Liver (tissue), 8 donors: ENCODE measurements at regions not wholly inside any gene's neighbourhood (a gene's known extent, or its start where the extent isn't known, plus 50 kb on each side); places are given as distances from the start of the nearest gene placed in this dataset.

Source experiments
- DNase-seq: peaks from one replicate; pipeline ENCODE4 v3.0.0-alpha.2; 2017; ENCODE audit warnings: low spot score
- H3K27ac ChIP-seq, 2 donors: one replicate each; pipeline ENCODE4 v1.7.0; 2013; ENCODE audit warnings: inconsistent platforms in 2 of 2, low read length in 2 of 2, control low read depth in 1 of 2, low read depth in 1 of 2, mild to moderate bottlenecking in 1 of 2
- H3K27me3 ChIP-seq, 4 donors: one replicate each; pipeline versions ENCODE4 v1.6.1 to v1.7.0; 2013; ENCODE audit warnings: low read length in 3 of 4, inconsistent platforms in 1 of 4, mild to moderate bottlenecking in 1 of 4, moderate library complexity in 1 of 4; ENCODE audit not compliant: control insufficient read depth in 4 of 4, insufficient read depth in 4 of 4
- H3K36me3 ChIP-seq, 4 donors: one replicate each; pipeline versions ENCODE4 v1.6.1 to v1.7.0; 2013; ENCODE audit warnings: low read length in 3 of 4, mild to moderate bottlenecking in 3 of 4, low read depth in 1 of 4, moderate library complexity in 1 of 4; ENCODE audit not compliant: control insufficient read depth in 4 of 4, insufficient read depth in 3 of 4
- H3K4me1 ChIP-seq, 4 donors: one replicate each; pipeline versions ENCODE4 v1.6.1 to v1.7.0; 2013; ENCODE audit warnings: low read length in 3 of 4, mild to moderate bottlenecking in 3 of 4, moderate library complexity in 1 of 4; ENCODE audit not compliant: control insufficient read depth in 4 of 4, insufficient read depth in 4 of 4
- H3K4me3 ChIP-seq, 3 donors: one replicate each; pipeline versions ENCODE4 v1.6.1 to v1.7.0; 2013; ENCODE audit warnings: low read length in 3 of 3, control low read depth in 1 of 3, low read depth in 1 of 3, mild to moderate bottlenecking in 1 of 3
- H3K9ac ChIP-seq, 2 donors: one replicate each; pipeline ENCODE4 v1.7.0; 2013; ENCODE audit warnings: low read length in 2 of 2, mild to moderate bottlenecking in 2 of 2, moderate library complexity in 2 of 2, control low read depth in 1 of 2, low read depth in 1 of 2
- H3K9me3 ChIP-seq, 4 donors: one replicate each; pipeline versions ENCODE4 v1.6.1 to v1.7.0; 2013; ENCODE audit warnings: low read length in 3 of 4; ENCODE audit not compliant: control insufficient read depth in 4 of 4
- ATF3 ChIP-seq: IDR thresholded peaks from 2 replicates; pipeline ENCODE4 v1.6.1; 2016; ENCODE audit warnings: antibody characterized with exemption
- CTCF ChIP-seq: fragments of 150-350 bp; IDR thresholded peaks from 2 replicates; pipeline ENCODE4 v1.5.1; 2017; ENCODE audit warnings: improper control_type of control experiment, low read depth, low read length; ENCODE audit not compliant: missing input control
- EGR1 ChIP-seq, 2 donors: IDR thresholded peaks; 2 replicates each; pipeline ENCODE4 v1.6.1; 2016 to 2018; ENCODE audit warnings: antibody characterized with exemption in 2 of 2, low read depth in 2 of 2
- FOXA2 ChIP-seq: IDR thresholded peaks from 2 replicates; pipeline ENCODE4 v1.6.1; 2016; ENCODE audit warnings: antibody characterized with exemption
- GABPA ChIP-seq, 2 donors: IDR thresholded peaks in 1 of 2; conservative IDR thresholded peaks in 1 of 2; 2 replicates each; pipeline ENCODE4 v1.6.1; 2016; ENCODE audit warnings: antibody characterized with exemption in 2 of 2, mild to moderate bottlenecking in 1 of 2, moderate library complexity in 1 of 2
- HNF4A ChIP-seq, 2 donors: conservative IDR thresholded peaks; 2 replicates each; pipeline ENCODE4 v1.6.1; 2016; ENCODE audit warnings: antibody characterized with exemption in 2 of 2, mild to moderate bottlenecking in 2 of 2
- HNF4G ChIP-seq: IDR thresholded peaks from 2 replicates; pipeline ENCODE4 v1.6.1; 2016; ENCODE audit warnings: antibody characterized with exemption
- JUND ChIP-seq, 2 donors: IDR thresholded peaks; 2 replicates each; pipeline ENCODE4 v1.6.1; 2016; ENCODE audit warnings: antibody characterized with exemption in 2 of 2
- MAX ChIP-seq: IDR thresholded peaks from 2 replicates; pipeline ENCODE4 v1.6.1; 2016; ENCODE audit warnings: antibody characterized with exemption
- NR2F2 ChIP-seq: IDR thresholded peaks from 2 replicates; pipeline ENCODE4 v1.6.1; 2016; ENCODE audit warnings: antibody characterized with exemption
- RAD21 ChIP-seq, 2 donors: IDR thresholded peaks; 2 replicates each; pipeline ENCODE4 v1.6.1; 2016; ENCODE audit warnings: antibody characterized with exemption in 2 of 2, mild to moderate bottlenecking in 2 of 2
- REST ChIP-seq: IDR thresholded peaks from 2 replicates; pipeline ENCODE4 v1.6.1; 2016; ENCODE audit warnings: antibody characterized with exemption, mild to moderate bottlenecking
- RXRA ChIP-seq, 2 donors: IDR thresholded peaks; 2 replicates each; pipeline ENCODE4 v1.6.1; 2017 to 2018; ENCODE audit warnings: antibody characterized with exemption in 2 of 2, mild to moderate bottlenecking in 1 of 2
- SP1 ChIP-seq: IDR thresholded peaks from 2 replicates; pipeline ENCODE4 v1.6.1; 2018; ENCODE audit warnings: antibody characterized with exemption, mild to moderate bottlenecking
- TAF1 ChIP-seq: conservative IDR thresholded peaks from 2 replicates; pipeline ENCODE4 v1.6.1; 2016; ENCODE audit warnings: antibody characterized with exemption, mild to moderate bottlenecking
- YY1 ChIP-seq: IDR thresholded peaks from 2 replicates; pipeline ENCODE4 v1.6.1; 2016; ENCODE audit warnings: antibody characterized with exemption, mild to moderate bottlenecking
- WGBS: extraction: QIAGEN DNeasy Blood & Tissue Kit; methylation state at CpG from one replicate; pipeline ENCODE4 v1.1.7; 2013; 5-methylcytosine and 5-hydroxymethylcytosine counted together
- donor health status: healthy.
- donor health status: healthy.
- donor health status: healthy.
- donor health status: healthy.
- donor health status: healthy.

GRCh38 chr5:2958976-2959375 lies 207.5 kb upstream of the IRX2 start:
- 63% methylated on average over 2 of the region's 2 CpGs for WGBS
- no peak for DNase-seq
- H3K27ac ChIP-seq: no peak overlapping the region
- H3K4me1 ChIP-seq: no peaks in the 10 kb centered on the region
- no peak for TF ChIP-seq MAX
- TF ChIP-seq HNF4A (conservative IDR thresholded peaks at IDR 0.05): no peak
- TF ChIP-seq CTCF: no peak
- no peak for TF ChIP-seq NR2F2
- TF ChIP-seq GABPA (IDR thresholded peaks at IDR 0.05 in 1 of 2, conservative IDR thresholded peaks at IDR 0.05 in 1 of 2): no peak
- TF ChIP-seq HNF4G: no peak
- peaks cover 1 to 8% (median 4%) of the 10 kb centered on the region in 4 donors for H3K9me3 ChIP-seq
- no peak overlapping the region for H3K9ac ChIP-seq
- H3K36me3 ChIP-seq: no peaks in the 10 kb centered on the region
- H3K4me3 ChIP-seq: no peak overlapping the region
- no peaks in the 10 kb centered on the region for H3K27me3 ChIP-seq

GRCh38 chr5:2948875-2949274 lies 197.4 kb upstream of the IRX2 start:
- Histone ChIP-seq H3K27me3 (no peaks in the 10 kb centered on the region), H3K4me1 (no peaks in the 10 kb centered on the region), H3K9me3 (no peaks in the 10 kb centered on the region), H3K9ac (no peak overlapping the region), H3K4me3 (no peak overlapping the region), H3K36me3 (no peaks in the 10 kb centered on the region), H3K27ac (no peak overlapping the region)
- DNase-seq: no peak
- 63% methylated on average over 3 of the region's 3 CpGs for WGBS
- TF ChIP-seq YY1: no peak
- no peak for TF ChIP-seq MAX
- no peak for TF ChIP-seq FOXA2
- no peak for TF ChIP-seq TAF1
- no peak for TF ChIP-seq HNF4A (conservative IDR thresholded peaks at IDR 0.05)
- TF ChIP-seq EGR1 (IDR thresholded peaks at IDR 0.05; ENCODE audit: low read depth in 2 of 2): no peak
- no peak for TF ChIP-seq RXRA (IDR thresholded peaks at IDR 0.05)
- TF ChIP-seq RAD21 (IDR thresholded peaks at IDR 0.05): no peak
- TF ChIP-seq NR2F2: no peak
- TF ChIP-seq JUND (IDR thresholded peaks at IDR 0.05): no peak
- no peak for TF ChIP-seq CTCF
- no peak for TF ChIP-seq HNF4G
- no peak for TF ChIP-seq GABPA (IDR thresholded peaks at IDR 0.05 in 1 of 2, conservative IDR thresholded peaks at IDR 0.05 in 1 of 2)
- no peak for TF ChIP-seq ATF3
- TF ChIP-seq SP1: no peak
- no peak for TF ChIP-seq REST
